Activated naive CD4-positive, alpha-beta T cell treated with anti-CD3 and anti-CD28 coated beads for 36 hours (primary cell): ENCODE measurements at regions not wholly inside any gene's neighbourhood (a gene's known extent, or its start where the extent isn't known, plus 50 kb on each side); places are given as distances from the start of the nearest gene placed in this dataset.
"Not testable (repeated sequence)": the region's sequence is repeated elsewhere in the genome, so short reads cannot be mapped to it uniquely, and the experiment has no call there.

Experiments
- CTCF ChIA-PET: fragments of 350-600 bp; sonication (Branson Sonifier 250); formaldehyde crosslinking; loops from one replicate; lab custom pipeline; 2021; ENCODE audit warnings: antibody characterized with exemption; lab: Charles Lee
- DNase-seq: peaks from one replicate; pipeline ENCODE4 v3.0.0-alpha.2; 2020
- H3K27ac Mint-ChIP-seq: one replicate; pipeline ENCODE4 v1.8.0; 2021; ENCODE audit warnings: mild to moderate bottlenecking, mixed read lengths
- H3K27me3 Mint-ChIP-seq: one replicate; pipeline ENCODE4 v1.8.0; 2021; ENCODE audit warnings: low read depth, mixed read lengths
- H3K36me3 Mint-ChIP-seq: one replicate; pipeline ENCODE4 v1.8.0; 2021; ENCODE audit warnings: low read depth, mixed read lengths
- H3K4me1 Mint-ChIP-seq: one replicate; pipeline ENCODE4 v1.8.0; 2021; ENCODE audit warnings: low read depth, mixed read lengths
- H3K4me3 Mint-ChIP-seq: one replicate; pipeline ENCODE4 v1.8.0; 2021; ENCODE audit warnings: mild to moderate bottlenecking, moderate library complexity, mixed read lengths
- H3K9me3 Mint-ChIP-seq: one replicate; pipeline ENCODE4 v1.8.0; 2021; ENCODE audit warnings: mixed read lengths
- intact Hi-C: fragments of 100-400 bp; cut with micrococcal nuclease; formaldehyde crosslinking; loops from one replicate; pipeline ENCODE4 v1.15.1; 2023

DNA sequence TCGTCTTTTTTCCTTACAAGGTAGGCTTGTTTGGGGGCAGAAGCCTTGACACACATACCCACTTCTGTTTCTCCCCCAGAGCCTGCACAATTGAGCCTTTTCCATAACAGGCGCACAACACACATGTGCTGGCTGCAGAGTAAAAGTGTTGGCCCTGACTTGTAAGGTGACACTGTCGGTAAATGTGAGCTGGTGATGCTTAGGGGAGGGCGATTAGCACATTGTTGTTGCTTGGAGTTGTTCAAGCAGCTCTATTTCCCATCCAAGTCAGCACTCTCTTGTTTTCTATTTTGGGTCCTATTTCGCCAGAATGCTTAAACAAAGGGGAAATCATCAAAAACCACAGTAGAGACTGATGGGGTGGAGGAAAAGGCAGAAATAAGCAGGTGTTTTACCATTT lies 51.9 kb upstream of the PTPRJ start:
- H3K36me3 Mint-ChIP-seq = no peaks in the 10 kb centered on the region

DNA sequence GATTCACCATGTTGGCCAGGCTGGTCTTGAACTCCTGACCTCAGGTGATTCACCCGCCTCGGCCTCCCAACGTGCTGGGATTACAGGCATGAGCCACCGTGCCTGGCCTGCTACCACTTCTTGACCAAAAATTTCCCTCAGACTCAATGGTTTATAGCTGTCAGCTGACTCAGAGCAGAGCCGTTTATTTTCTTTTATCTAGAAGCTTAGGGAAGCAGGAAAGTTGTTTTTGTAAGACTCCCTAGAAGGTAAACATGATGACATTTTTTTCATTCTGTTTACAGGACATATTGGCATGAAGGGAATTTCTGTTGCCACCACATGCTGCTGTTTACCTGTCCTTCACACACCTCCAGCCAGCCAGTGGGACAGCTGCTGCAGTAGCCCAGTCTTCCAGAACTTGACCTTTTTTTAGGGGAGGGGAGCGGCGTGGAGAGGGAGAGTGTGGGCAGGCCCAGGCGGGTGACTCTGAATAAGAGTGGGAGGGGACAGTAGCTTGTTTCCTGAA lies 56.1 kb upstream of the PTPRJ start:
- Mint-ChIP-seq H3K27ac (no peak overlapping the region), H3K4me3 (no peak overlapping the region), H3K27me3 (no peaks in the 10 kb centered on the region), H3K36me3 (no peaks in the 10 kb centered on the region), H3K9me3 (no peaks in the 10 kb centered on the region), H3K4me1 (peaks cover 42% of the 10 kb centered on the region)
- no peak for DNase-seq
- CTCF ChIA-PET = interaction anchor here (0.7 kb wide), 1 partner anchor 10 kb away, joined by 3 read pairs; no protein-coding TSS in a partner anchor
- intact Hi-C loops = no loop called here

More for the DNA sequence above, 51.9 kb upstream of the PTPRJ start:
- DNase-seq = no peak
- Mint-ChIP-seq H3K27ac (no peak overlapping the region), H3K4me1 (peaks cover 28% of the 10 kb centered on the region), H3K4me3 (no peak overlapping the region), H3K9me3 (no peaks in the 10 kb centered on the region), H3K27me3 (no peaks in the 10 kb centered on the region)
- intact Hi-C loops = no loop called here
- CTCF ChIA-PET = interaction anchor here (0.6 kb wide), 1 partner anchor 181 kb away, joined by 3 read pairs; no protein-coding TSS in a partner anchor

DNA sequence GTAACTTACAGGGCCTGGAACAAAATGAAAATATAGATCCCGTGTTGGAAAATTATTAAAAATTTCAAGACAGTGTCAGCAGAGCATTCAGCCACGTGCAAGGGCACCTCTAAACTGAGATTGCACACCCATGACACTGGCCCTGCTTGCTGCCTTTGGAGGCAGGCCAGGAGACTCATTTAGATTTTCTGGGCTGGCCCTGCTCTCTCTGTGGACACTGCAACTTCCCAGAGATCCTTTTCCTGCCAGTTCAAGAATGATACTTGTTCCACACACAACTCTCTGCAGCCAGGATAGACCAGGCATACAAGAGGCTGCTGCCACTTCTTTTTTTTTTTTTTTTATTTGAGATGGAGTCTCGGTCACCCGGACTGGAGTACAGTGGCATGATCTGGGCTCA lies 56.7 kb upstream of the PTPRJ start:
- CTCF ChIA-PET = no interaction called here
- DNase-seq = no peak
- H3K27ac Mint-ChIP-seq = no peak overlapping the region
- H3K9me3 Mint-ChIP-seq = no peaks in the 10 kb centered on the region
- intact Hi-C loops = no loop called here
- H3K36me3 Mint-ChIP-seq = no peaks in the 10 kb centered on the region
- H3K4me1 Mint-ChIP-seq = peaks cover 46% of the 10 kb centered on the region
- no peak overlapping the region for H3K4me3 Mint-ChIP-seq
- no peaks in the 10 kb centered on the region for H3K27me3 Mint-ChIP-seq

DNA sequence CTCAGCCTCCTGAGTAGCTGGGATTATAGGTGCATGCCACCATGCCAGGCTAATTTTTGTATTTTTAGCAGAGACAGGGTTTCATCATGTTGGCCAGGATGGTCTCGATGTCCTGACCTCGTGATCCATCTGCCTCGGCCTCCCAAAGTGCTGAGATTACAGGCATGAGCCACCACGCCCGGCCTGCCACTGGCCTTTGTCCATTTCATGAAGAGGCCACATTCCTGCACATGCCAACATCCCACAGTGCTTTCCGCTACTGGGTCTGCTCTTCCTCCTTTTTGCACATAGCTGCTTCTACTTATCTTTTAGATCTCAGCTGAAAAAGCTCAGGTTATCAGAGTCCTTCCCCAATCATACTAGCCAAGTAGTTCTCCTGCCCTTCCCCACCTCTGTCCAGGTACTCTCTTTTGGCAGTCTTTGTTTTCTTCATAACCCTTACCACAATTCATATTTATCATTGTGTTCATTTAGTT lies 59.2 kb upstream of the PTPRJ start:
- H3K27ac Mint-ChIP-seq, H3K9me3 Mint-ChIP-seq, intact Hi-C loops, H3K4me3 Mint-ChIP-seq, H3K36me3 Mint-ChIP-seq, H3K27me3 Mint-ChIP-seq, DNase-seq: not testable (repeated sequence)
- H3K4me1 Mint-ChIP-seq = peaks cover 51% of the 10 kb centered on the region
- CTCF ChIA-PET = interaction anchor here (0.6 to 2.2 kb wide), 5 partner anchors 9 to 186 kb away, joined by 3 to 9 read pairs (median 4); no protein-coding TSS in a partner anchor

DNA sequence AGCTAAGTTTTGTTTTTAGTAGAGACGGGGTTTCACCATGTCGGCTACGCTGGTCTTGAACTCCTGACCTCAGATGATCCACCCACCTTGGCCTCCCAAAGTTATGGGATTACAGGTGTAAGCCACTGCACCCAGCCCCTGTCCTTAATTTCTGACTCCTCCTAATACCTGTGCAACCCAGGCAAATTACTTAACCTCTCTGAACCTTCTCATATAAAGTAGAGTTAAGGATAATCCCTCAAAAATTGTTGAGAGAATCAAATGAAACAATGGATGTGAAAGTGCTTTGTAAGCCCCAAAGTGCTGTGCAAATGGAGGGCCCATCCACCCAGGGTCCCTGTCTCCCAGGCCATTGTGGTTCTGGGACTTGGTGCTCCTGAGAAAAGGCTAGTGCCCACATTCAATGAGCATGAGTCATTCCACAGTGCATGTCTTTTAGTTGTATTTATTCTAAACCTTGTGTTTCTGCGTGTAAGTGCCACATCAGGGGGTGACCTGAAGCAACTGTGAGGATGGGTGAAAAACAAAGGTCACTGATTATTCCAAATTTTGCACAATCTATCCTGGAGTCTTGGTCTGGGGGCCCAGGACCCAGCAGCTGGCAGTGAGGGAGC lies 61.4 kb upstream of the PTPRJ start:
- no peaks in the 10 kb centered on the region for H3K9me3 Mint-ChIP-seq
- intact Hi-C loops = no loop called here
- H3K36me3 Mint-ChIP-seq = no peaks in the 10 kb centered on the region

DNA sequence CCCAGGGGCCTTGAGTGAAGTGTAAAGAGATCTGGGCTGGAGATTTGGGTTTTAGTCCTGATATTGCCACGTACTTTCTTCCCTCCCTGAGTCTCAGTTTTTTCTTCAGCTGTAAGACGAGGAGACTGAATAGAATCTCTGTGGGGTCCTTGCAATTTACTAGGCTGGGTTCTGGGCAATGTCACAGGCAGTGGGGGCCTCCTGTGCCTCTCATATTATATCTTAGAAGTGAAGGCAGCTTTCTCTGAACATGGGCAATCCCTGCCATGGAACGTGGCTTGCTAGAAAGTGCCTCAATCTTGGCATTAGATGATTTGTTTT lies 62.0 kb upstream of the PTPRJ start:
- intact Hi-C loops = no loop called here

More for the DNA sequence above, 61.4 kb upstream of the PTPRJ start:
- Mint-ChIP-seq H3K4me3 (no peak overlapping the region), H3K4me1 (peaks cover 54% of the 10 kb centered on the region), H3K27ac (no peak overlapping the region), H3K27me3 (no peaks in the 10 kb centered on the region)
- no peak for DNase-seq
- CTCF ChIA-PET = no interaction called here

DNA sequence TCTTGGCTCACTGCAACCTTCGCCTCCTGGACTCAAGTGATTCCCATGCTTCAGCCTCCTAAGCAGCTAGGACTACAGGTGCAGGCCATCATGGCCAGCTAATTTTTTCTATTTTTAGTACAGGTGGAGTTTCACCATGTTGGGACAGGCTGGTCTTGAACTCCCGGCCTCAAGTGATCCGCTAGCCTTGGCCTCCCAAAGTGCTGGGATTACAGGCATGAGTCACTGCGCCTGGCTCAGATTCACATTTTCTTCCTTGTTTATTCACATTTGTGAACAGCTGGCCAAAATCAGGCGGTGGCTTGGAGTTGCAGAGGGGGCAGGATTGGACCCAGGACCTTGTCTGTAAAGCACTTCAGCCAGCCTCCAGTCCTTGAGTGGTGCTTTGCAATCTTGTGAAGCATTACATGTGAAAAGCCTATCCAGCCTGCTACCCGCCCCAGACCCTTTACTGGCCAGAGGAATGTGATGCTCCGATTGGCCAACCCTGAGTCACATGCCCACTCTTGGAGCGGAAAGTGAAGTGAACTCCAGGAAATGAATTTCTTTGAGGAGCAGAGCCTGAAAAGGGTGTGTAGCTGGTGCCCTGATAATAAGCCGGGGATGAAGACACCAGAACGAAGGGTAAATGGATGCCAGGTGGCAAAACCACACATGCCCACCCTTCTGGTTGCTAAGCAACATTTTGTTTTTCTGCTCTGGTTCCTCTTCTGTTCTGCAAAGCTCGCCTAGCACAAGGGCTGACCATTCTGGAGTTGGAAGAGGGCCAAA lies 62.6 kb upstream of the PTPRJ start:
- no peaks in the 10 kb centered on the region for H3K36me3 Mint-ChIP-seq
- H3K4me3 Mint-ChIP-seq = no peak overlapping the region
- CTCF ChIA-PET = interaction anchor here (0.6 kb wide), 1 partner anchor 61 kb away, joined by 4 read pairs; no protein-coding TSS in a partner anchor
- no peak overlapping the region for H3K27ac Mint-ChIP-seq
- peaks cover 54% of the 10 kb centered on the region for H3K4me1 Mint-ChIP-seq
- no peaks in the 10 kb centered on the region for H3K27me3 Mint-ChIP-seq
- no peak for DNase-seq
- no peaks in the 10 kb centered on the region for H3K9me3 Mint-ChIP-seq
- intact Hi-C loops = no loop called here

More for the DNA sequence above, 62.0 kb upstream of the PTPRJ start:
- H3K4me3 Mint-ChIP-seq = no peak overlapping the region
- DNase-seq = no peak
- peaks cover 54% of the 10 kb centered on the region for H3K4me1 Mint-ChIP-seq
- H3K27me3 Mint-ChIP-seq = no peaks in the 10 kb centered on the region
- no peaks in the 10 kb centered on the region for H3K9me3 Mint-ChIP-seq
- no peak overlapping the region for H3K27ac Mint-ChIP-seq
- no peaks in the 10 kb centered on the region for H3K36me3 Mint-ChIP-seq
- CTCF ChIA-PET = interaction anchor here (0.6 kb wide), 1 partner anchor 60 kb away, joined by 4 read pairs; no protein-coding TSS in a partner anchor

DNA sequence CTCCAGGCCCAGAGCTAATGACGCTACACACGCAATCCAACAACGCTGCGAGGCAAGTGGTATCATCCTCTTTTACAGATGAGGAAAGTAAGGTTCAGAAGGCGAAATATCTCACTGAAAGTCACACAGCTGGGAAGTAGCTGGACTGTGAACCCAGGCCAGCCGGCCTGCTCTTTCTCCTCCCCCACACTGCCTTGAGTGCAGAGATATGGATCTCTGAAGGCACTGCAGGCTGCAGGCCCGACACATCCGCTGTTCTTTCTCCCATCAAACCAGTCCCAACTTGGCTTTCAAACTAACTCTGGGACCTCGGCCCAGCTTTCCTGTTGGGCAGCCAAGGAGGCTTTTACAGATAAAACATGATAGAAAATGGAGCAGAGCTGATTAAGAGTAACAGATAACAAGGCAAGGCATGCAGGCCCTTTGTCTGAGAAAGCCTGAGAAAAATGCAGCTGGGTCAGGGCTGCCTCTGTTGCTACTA lies 64.0 kb upstream of the PTPRJ start:
- intact Hi-C loops = no loop called here
- CTCF ChIA-PET = interaction anchor here (0.6 to 1.1 kb wide), 2 partner anchors 18 to 26 kb away, joined by 3 to 4 read pairs; no protein-coding TSS in a partner anchor

DNA sequence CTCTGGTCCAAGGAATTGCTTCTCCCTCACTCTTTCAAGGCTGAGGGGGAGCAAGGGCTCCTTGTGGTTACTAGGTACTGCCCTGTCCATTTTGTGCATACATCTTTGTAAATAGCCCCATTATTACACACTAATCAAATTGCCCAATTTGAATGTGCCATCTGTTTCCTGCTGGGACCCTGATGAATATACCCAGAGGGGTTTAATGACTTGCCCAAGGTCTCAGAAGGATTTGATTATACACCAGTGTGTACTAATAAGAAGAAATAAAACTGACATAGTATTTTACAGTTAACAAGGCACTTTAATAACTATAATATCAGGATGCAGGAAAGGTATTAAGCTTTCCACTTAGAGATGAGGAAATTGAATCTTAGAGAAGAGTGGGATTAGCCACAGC lies 64.6 kb upstream of the PTPRJ start:
- Mint-ChIP-seq H3K4me1 (peaks cover 46% of the 10 kb centered on the region), H3K27ac (no peak overlapping the region)

More for the DNA sequence above, 64.0 kb upstream of the PTPRJ start:
- no peaks in the 10 kb centered on the region for H3K27me3 Mint-ChIP-seq
- DNase-seq = no peak
- no peak overlapping the region for H3K27ac Mint-ChIP-seq
- H3K9me3 Mint-ChIP-seq = no peaks in the 10 kb centered on the region
- no peak overlapping the region for H3K4me3 Mint-ChIP-seq
- H3K4me1 Mint-ChIP-seq = peaks cover 53% of the 10 kb centered on the region
- no peaks in the 10 kb centered on the region for H3K36me3 Mint-ChIP-seq

DNA sequence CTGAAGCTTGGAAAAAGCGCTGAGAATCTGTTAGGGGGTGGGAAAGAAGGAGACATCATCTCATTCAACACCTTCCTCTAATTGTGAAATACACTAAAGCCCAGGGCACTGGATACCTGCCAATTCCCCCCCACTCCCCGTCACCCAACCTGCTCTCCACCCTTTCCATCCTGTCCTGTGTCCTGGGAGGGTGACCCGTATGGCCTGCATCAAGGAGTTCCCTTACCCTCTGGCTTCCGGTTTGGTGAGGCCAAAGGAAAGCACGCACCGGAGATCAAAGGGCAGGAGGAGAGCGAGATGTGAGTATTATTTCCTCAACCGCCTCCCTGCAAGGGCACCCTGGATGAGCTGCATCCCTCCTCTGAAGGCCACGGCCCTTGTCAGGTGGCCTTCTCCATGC lies 65.0 kb upstream of the PTPRJ start:
- Mint-ChIP-seq H3K27me3 (no peaks in the 10 kb centered on the region), H3K36me3 (no peaks in the 10 kb centered on the region), H3K4me3 (no peak overlapping the region), H3K4me1 (peaks cover 42% of the 10 kb centered on the region), H3K9me3 (no peaks in the 10 kb centered on the region), H3K27ac (no peak overlapping the region)
- intact Hi-C loops = no loop called here
- DNase-seq = peak; percentile 54
- CTCF ChIA-PET = interaction anchor here (1.1 kb wide), 1 partner anchor 25 kb away, joined by 4 read pairs; no protein-coding TSS in a partner anchor

More for the DNA sequence above, 64.6 kb upstream of the PTPRJ start:
- H3K4me3 Mint-ChIP-seq = no peak overlapping the region
- intact Hi-C loops = no loop called here
- no peak for DNase-seq
- CTCF ChIA-PET = interaction anchor here (1.1 kb wide), 1 partner anchor 26 kb away, joined by 4 read pairs; no protein-coding TSS in a partner anchor
- H3K27me3 Mint-ChIP-seq = no peaks in the 10 kb centered on the region
- H3K36me3 Mint-ChIP-seq = no peaks in the 10 kb centered on the region
- no peaks in the 10 kb centered on the region for H3K9me3 Mint-ChIP-seq

DNA sequence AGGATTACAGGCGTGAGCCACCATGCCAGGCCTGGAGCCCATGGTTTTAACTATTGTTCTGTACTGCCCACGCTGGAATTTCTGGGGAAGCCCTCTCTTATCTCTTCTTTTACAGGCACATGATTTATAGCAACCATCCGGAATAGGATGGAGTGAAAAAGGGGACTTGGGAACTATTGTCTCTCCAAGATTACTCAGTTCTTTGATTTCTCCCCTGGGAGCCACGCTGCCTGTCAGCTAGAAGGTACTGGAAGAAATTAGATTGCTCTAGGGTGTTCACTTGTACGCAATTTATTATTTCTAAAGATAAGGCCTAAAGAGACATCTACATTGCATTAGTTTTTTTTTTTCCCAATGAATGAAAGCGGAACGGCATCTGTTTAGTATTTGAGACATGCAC lies 65.6 kb upstream of the PTPRJ start:
- Mint-ChIP-seq H3K27me3 (no peaks in the 10 kb centered on the region), H3K9me3 (no peaks in the 10 kb centered on the region), H3K36me3 (no peaks in the 10 kb centered on the region), H3K4me3 (no peak overlapping the region), H3K27ac (no peak overlapping the region), H3K4me1 (peaks cover 37% of the 10 kb centered on the region)
- CTCF ChIA-PET = interaction anchor here (0.5 to 1.6 kb wide), 2 partner anchors 20 to 63 kb away, joined by 3 to 4 read pairs; no protein-coding TSS in a partner anchor
- intact Hi-C loops = no loop called here
- no peak for DNase-seq

DNA sequence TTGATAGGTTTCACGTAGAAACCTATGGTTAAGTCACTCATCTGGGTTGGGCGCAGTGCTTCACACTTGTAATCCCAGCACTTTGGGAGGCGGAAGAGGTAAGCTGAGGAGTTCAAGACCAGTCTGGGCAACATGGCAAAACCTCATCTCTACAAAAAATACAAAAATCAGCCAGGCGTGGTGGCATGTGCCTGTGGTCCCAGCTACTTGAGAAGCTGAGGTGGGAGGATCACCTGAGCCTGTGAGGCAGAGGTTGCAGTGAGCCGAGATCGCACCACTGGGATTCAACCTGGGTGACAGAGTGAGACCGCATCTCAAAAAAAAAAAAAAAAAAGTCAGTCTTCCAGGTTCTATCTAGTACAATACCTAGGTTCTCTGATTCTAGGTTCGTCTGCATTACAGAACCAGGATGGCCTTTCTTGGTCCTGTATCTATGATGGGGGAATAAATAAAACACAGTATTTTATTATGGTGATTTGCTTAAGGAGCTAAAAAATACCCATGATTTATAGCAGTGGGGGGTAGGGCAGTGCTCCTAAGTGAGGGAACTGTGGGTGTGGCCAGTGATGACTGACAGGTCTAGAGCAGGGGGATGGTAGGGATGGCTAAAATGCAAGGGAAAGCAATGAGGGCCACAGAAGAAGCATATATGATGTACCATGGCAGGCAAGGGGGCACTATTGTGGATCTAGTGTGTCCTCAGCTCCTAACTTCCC lies 65.5 kb upstream of the NUP160 start:
- peaks cover 27% of the 10 kb centered on the region for H3K4me1 Mint-ChIP-seq
- CTCF ChIA-PET = interaction anchor here (1.6 kb wide), 1 partner anchor 21 kb away, joined by 4 read pairs; no protein-coding TSS in a partner anchor
- DNase-seq = no peak
- H3K9me3 Mint-ChIP-seq = no peaks in the 10 kb centered on the region
- H3K27ac Mint-ChIP-seq = no peak overlapping the region
- H3K36me3 Mint-ChIP-seq = no peaks in the 10 kb centered on the region
- no peak overlapping the region for H3K4me3 Mint-ChIP-seq
- intact Hi-C loops = no loop called here
- H3K27me3 Mint-ChIP-seq = no peaks in the 10 kb centered on the region
